D341Med (cell line): ENCODE measurements at regions not wholly inside any gene's neighbourhood (a gene's known extent, or its start where the extent isn't known, plus 50 kb on each side); places are given as distances from the start of the nearest gene placed in this dataset.

Source experiments
- DNase-seq: peaks from one replicate; pipeline ENCODE4 v3.0.0; 2012; ENCODE audit warnings: low spot score

DNA sequence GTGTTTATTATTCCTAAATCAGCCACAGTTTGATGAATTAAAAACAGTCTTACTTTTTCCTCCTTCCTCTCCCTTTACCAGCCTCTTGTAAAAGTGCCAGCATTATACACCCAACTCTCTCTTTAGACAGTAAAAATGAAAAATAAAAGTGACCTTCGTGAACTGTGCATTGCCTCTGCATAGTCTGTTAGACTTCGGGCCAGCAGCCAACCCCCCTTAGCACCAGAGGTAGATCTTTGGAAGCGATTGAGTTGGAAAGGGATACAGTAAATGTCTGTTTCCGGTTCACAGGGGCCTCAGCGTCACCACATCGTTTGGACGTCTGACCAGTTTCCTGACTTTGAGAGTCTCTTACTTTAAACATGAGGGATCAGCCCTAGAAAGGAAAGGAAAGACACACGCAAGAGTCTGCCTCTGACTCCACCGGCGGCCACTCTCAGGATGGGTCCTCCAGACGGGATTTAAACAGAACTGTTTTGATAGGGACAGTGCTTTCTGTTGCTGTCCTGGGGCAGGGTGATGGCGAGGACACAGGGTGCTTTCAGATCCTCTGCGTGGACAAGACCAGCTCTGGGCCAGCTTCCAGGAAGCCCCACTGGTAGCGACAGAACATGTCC lies 206.6 kb upstream of the PREP start:
- DNase-seq = no peak

GRCh38 chr6:105608711-105609374 lies 206.0 kb upstream of the PREP start:
- no peak for DNase-seq

GRCh38 chr6:105607636-105608621 lies 205.0 kb upstream of the PREP start:
- DNase-seq = no peak

GRCh38 chr6:105606831-105607463 lies 204.1 kb upstream of the PREP start:
- no peak for DNase-seq

DNA sequence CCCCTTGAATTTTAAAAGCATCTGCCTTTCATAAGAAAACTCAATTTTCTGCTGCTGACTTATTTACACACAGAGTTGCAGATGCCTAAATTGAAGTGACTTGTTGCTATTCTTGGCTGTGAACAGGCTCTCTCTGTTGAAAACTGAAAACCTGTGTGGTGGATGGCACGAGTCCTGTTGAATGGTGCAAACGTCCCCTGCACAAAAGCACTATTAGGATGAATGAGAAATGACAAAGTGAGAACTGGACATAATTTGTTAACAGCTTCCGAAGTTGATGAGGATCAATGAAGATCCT lies 201.7 kb upstream of the PREP start:
- no peak for DNase-seq

- DNase-seq = no peak
Measured at GRCh38 chr6:105603788-105604586, 201.1 kb upstream of the PREP start.

GRCh38 chr6:105601541-105602236 lies 198.8 kb upstream of the PREP start:
- no peak for DNase-seq

DNA sequence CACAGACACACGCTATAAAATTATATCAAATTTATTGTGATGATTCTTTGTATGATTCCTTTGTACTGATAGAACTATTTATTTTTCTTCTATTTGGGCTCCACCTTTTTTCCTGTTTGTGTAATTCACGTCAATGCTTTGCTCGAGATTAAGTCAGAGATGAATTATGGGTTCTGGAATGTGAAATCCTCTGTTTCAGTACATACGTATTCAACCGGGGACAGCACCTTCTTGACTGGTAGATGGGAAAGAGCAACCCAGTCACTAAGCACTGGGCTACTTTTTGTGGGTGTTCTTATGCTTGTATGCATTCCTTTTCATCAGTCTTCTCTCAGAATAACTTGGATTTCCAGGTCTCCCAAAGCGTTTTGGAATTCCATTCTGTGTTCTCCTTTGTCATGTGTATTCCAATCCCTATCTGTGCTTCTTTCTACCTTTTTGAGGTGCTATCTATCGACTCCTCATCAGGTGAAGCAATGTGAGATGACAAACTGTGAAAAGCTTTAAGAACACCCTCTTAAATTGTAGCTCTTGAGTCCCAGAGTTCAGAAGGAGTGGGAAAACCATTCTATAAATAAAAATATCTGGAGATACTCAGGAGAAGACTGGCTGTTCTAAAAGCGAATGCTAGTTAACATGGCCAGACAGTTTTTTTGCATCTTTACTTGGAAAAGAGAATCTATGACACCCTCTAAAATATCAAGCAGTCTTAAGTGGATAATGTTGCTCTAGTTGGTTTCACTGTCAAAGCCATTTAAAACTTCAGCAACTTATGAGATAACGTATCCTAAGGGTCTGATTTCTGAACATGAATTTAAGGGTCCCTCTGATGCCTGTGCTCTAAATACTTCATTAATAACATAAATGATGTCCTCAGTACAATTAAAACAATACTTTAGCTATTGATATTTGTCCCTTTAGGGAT lies 197.7 kb upstream of the PREP start:
- no peak for DNase-seq

- DNase-seq = no peak
Measured at GRCh38 chr6:105598264-105598663, 195.4 kb upstream of the PREP start.

GRCh38 chr6:105596284-105596755 lies 193.4 kb upstream of the PREP start:
- DNase-seq = no peak

DNA sequence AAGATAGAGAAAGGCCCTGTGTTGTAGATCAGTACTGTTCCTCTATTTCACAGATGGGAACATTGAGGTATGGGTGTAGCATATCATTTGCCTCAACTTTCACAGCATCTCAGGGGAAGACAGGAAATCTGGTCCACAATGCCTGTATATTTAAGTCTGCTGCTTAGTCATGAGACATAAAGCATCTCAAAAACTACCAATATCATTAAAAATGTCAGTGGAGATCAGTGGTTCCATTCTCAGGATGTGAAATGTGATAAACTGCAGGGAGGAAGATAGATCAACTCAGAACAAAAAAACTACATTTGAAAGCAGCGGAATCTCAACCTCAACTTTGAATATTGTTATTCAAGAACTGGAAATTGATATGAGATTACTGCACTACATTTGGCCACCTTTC lies 192.9 kb upstream of the PREP start:
- DNase-seq = no peak

DNA sequence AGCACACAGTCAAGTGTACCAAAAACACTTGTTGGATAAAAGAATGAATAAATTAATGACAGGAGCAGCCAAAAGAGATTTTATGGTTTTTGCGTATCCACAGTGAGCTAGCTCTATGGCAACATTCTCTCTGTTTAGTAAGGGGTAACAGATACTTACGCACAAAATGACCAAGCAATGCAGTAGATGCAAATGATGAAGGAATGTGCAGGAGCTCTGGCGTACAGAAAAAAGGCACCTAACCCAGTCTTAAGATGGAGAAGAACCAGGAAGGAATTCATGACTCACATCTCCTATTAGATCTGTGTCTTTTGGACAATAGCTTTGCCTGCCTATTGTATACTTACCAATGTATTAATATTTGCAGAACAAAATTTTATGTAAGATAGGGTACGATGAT lies 191.9 kb upstream of the PREP start:
- no peak for DNase-seq

DNA sequence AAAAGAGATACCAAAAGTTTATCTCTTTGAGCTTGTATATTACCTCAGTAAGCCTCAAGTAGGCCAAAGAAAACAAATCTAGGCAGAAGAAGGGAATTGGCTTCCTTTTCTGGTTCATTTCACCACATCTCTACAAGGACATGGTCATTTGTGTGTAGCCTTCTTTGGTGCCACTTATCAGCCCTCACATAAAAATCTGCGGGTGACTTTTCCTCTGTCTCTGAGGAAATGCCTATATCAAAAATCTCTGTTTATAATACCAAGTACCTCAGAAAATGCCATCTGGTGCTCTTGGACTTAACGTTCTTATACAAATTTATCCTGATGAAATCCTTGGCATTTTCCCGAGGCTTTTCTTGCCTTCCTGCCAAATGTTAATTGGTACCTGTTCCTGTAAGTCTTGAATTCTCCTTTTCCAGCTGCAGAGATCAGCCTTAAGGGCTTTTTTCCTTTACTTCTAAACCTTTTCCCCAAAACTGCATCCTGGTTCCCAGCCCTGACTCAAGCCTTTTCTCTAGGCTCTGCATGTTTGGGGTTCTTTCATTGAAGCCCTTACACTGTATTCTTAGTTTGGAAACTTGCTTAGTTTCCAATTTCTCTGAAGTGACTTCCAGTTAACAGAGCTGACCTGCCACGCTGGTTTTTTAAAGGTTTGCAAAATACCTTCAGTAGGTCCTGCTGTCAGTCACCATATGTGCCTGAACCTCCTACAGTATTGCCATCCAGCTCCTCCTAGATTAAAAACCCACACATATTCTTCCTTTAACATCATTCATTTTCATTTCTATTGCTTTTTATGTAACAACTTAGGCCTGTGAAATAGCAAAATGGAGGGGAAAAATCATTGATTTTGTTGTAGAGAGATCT lies 191.2 kb upstream of the PREP start:
- DNase-seq = no peak

DNA sequence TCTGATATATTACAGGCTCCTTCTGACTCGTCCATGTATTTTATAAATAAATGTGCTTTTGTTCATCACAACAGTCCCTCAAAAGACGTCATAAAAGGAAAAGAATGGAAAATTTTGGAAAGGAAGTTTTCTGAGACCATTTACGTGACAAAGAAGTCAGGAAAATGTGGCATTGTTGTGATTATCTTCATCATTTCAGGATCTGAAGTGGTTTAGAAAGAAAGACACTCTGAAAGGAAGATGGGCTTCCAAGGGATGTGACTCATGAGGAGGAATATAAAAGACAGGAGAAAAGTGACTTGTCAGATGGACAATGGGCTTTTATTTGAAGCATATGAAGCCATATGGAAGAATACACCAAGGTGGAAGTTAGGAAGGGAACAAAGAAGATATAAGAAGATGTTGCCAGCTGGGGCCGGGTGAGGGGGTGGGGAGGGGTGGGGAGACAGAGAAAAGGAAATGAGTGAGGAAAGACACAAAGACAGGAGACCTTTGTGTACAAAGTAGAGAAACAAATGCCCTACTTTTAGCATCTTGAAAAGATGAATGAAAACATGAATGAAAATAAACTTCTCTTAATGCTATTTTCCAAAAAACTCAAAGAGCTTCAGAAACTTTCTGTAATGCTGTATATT lies 190.3 kb upstream of the PREP start:
- no peak for DNase-seq

- no peak for DNase-seq
Measured at GRCh38 chr6:105592329-105592728, 189.4 kb upstream of the PREP start.

GRCh38 chr6:105591053-105591452 lies 188.2 kb upstream of the PREP start:
- DNase-seq = no peak

- no peak for DNase-seq
Measured at GRCh38 chr6:105588123-105588710, 185.3 kb upstream of the PREP start.
